Progenitor cell of endocrine pancreas (in vitro differentiated cells): ENCODE measurements at regions not wholly inside any gene's neighbourhood (a gene's known extent, or its start where the extent isn't known, plus 50 kb on each side); places are given as distances from the start of the nearest gene placed in this dataset.

Source experiments
- DNase-seq: peaks from one replicate; pipeline ENCODE4 v3.0.0; 2021; ENCODE audit warnings: low spot score; ENCODE audit not compliant: unreplicated experiment
- H3K27ac Mint-ChIP-seq: 2 replicates; pipeline ENCODE4 v1.8.0; 2021; ENCODE audit warnings: mild to moderate bottlenecking, moderate library complexity, mixed read lengths
- H3K27me3 Mint-ChIP-seq: 2 replicates; pipeline ENCODE4 v1.8.0; 2021; ENCODE audit warnings: mixed read lengths
- H3K36me3 Mint-ChIP-seq: 2 replicates; pipeline ENCODE4 v1.8.0; 2022; ENCODE audit warnings: mixed read lengths; ENCODE audit not compliant: insufficient read depth
- H3K4me1 Mint-ChIP-seq: 2 replicates; pipeline ENCODE4 v1.8.0; 2021; ENCODE audit warnings: low read depth, mixed read lengths
- H3K4me3 Mint-ChIP-seq: 2 replicates; pipeline ENCODE4 v1.8.0; 2021; ENCODE audit warnings: low read depth, mild to moderate bottlenecking, moderate library complexity, mixed read lengths
- H3K9me3 Mint-ChIP-seq: 2 replicates; pipeline ENCODE4 v1.8.0; 2021; ENCODE audit warnings: low read depth, mixed read lengths
- CTCF ChIP-seq: fragments of 200-600 bp; sonication (generic); IDR thresholded peaks from one replicate; pipeline ENCODE4 v1.5.0; 2021; ENCODE audit warnings: antibody characterized with exemption, mild to moderate bottlenecking; ENCODE audit not compliant: unreplicated experiment

- no peaks in the 10 kb centered on the region for H3K36me3 Mint-ChIP-seq
- peak; percentile 35 for DNase-seq
These were observed 94.0 kb upstream of the ZMIZ1 start for GRCh38 chr10:78974617-78975317.

GRCh38 chr10:78975926-78976325 is 92.8 kb upstream of the ZMIZ1 start:
- Mint-ChIP-seq H3K9me3 (no peaks in the 10 kb centered on the region), H3K27ac (no peak overlapping the region), H3K4me3 (no peak overlapping the region), H3K27me3 (peaks cover 17% of the 10 kb centered on the region), H3K36me3 (no peaks in the 10 kb centered on the region), H3K4me1 (peaks cover 29% of the 10 kb centered on the region)
- no peak for TF ChIP-seq CTCF
- no peak for DNase-seq

More at GRCh38 chr10:78974617-78975317, 94.0 kb upstream of the ZMIZ1 start:
- peaks cover 11% of the 10 kb centered on the region for H3K27me3 Mint-ChIP-seq
- peaks cover 29% of the 10 kb centered on the region for H3K4me1 Mint-ChIP-seq
- H3K9me3 Mint-ChIP-seq, result no peaks in the 10 kb centered on the region
- peak; percentile 74 for TF ChIP-seq CTCF
- peak overlapping the region; percentile 99 for H3K27ac Mint-ChIP-seq
- peak overlapping the region; percentile 81 for H3K4me3 Mint-ChIP-seq

GRCh38 chr10:78976825-78977755 is 91.7 kb upstream of the ZMIZ1 start:
- peak overlapping the region; percentile 38 for H3K27ac Mint-ChIP-seq
- no peak overlapping the region for H3K4me3 Mint-ChIP-seq
- no peaks in the 10 kb centered on the region for H3K36me3 Mint-ChIP-seq
- no peak for TF ChIP-seq CTCF
- H3K27me3 Mint-ChIP-seq, result peaks cover 20% of the 10 kb centered on the region
- no peak for DNase-seq
- peaks cover 27% of the 10 kb centered on the region for H3K4me1 Mint-ChIP-seq
- no peaks in the 10 kb centered on the region for H3K9me3 Mint-ChIP-seq

- H3K36me3 Mint-ChIP-seq, result no peaks in the 10 kb centered on the region
- no peak for TF ChIP-seq CTCF
- DNase-seq, result no peak
- peaks cover 13% of the 10 kb centered on the region for H3K4me1 Mint-ChIP-seq
- no peaks in the 10 kb centered on the region for H3K9me3 Mint-ChIP-seq
- no peak overlapping the region for H3K27ac Mint-ChIP-seq
- peaks cover 20% of the 10 kb centered on the region for H3K27me3 Mint-ChIP-seq
- no peak overlapping the region for H3K4me3 Mint-ChIP-seq
These were observed 88.8 kb upstream of the ZMIZ1 start for GRCh38 chr10:78979938-78980337.

- H3K27me3 Mint-ChIP-seq, result peaks cover 20% of the 10 kb centered on the region
- no peak overlapping the region for H3K27ac Mint-ChIP-seq
- peaks cover 11% of the 10 kb centered on the region for H3K4me1 Mint-ChIP-seq
- TF ChIP-seq CTCF, result no peak
- H3K4me3 Mint-ChIP-seq, result no peak overlapping the region
- no peaks in the 10 kb centered on the region for H3K9me3 Mint-ChIP-seq
- H3K36me3 Mint-ChIP-seq, result no peaks in the 10 kb centered on the region
- no peak for DNase-seq
These were observed 88.4 kb upstream of the ZMIZ1 start for GRCh38 chr10:78980354-78980753.
